ENCODE measurements at regions not wholly inside any gene's neighbourhood (a gene's known extent, or its start where the extent isn't known, plus 50 kb on each side); places are given as distances from the start of the nearest gene placed in this dataset.

- no peak for TF ChIP-seq POLR2AphosphoS5 (IDR thresholded peaks at IDR 0.05; ENCODE audit: borderline replicate concordance, low read depth, low read length)
- no peak for TF ChIP-seq EZH2 (IDR thresholded peaks at IDR 0.05)
- no peak for TF ChIP-seq FOXP2 (optimal IDR thresholded peaks at IDR 0.05; ENCODE audit: control extremely low read depth, extremely low read length, insufficient read depth)
Measured at GRCh38 chr14:51351997-51352396, 112.0 kb downstream of the TMX1 start.
